H9 (cell line): ENCODE measurements at regions not wholly inside any gene's neighbourhood (a gene's known extent, or its start where the extent isn't known, plus 50 kb on each side); places are given as distances from the start of the nearest gene placed in this dataset.

Experiments
- DNase-seq: peaks from one replicate; pipeline ENCODE4 v3.0.0-alpha.2; 2017
- H2AFZ ChIP-seq: one replicate; pipeline ENCODE4 v1.6.1; 2013; ENCODE audit warnings: mild to moderate bottlenecking, low read length, control low read depth, moderate library complexity
- H2AK5ac ChIP-seq: 2 replicates; pipeline ENCODE4 v1.6.1; 2013; ENCODE audit warnings: low read length, control low read depth, mixed read lengths; ENCODE audit not compliant: insufficient read length
- H2BK120ac ChIP-seq: one replicate; pipeline ENCODE4 v1.6.1; 2013; ENCODE audit warnings: low read depth, mild to moderate bottlenecking, low read length, control low read depth, inconsistent platforms; ENCODE audit not compliant: poor library complexity, severe bottlenecking
- H2BK12ac ChIP-seq: 2 replicates; pipeline ENCODE4 v1.6.1; 2013; ENCODE audit warnings: low read length, control low read depth, mixed read lengths, low read depth; ENCODE audit not compliant: insufficient read length
- H2BK15ac ChIP-seq: 2 replicates; pipeline ENCODE4 v1.6.1; 2013; ENCODE audit warnings: low read depth, low read length, control low read depth
- H2BK20ac ChIP-seq: one replicate; pipeline ENCODE4 v1.6.1; 2013; ENCODE audit warnings: low read depth, mild to moderate bottlenecking, low read length, control low read depth, inconsistent platforms; ENCODE audit not compliant: poor library complexity, severe bottlenecking
- H2BK5ac ChIP-seq: 2 replicates; pipeline ENCODE4 v1.6.1; 2013; ENCODE audit warnings: low read length, control low read depth, mixed read lengths; ENCODE audit not compliant: insufficient read length
- H3K14ac ChIP-seq: 2 replicates; pipeline ENCODE4 v1.6.1; 2013; ENCODE audit warnings: low read length, control low read depth; ENCODE audit not compliant: insufficient read depth
- H3K18ac ChIP-seq: 2 replicates; pipeline ENCODE4 v1.6.1; 2013; ENCODE audit warnings: low read depth, mild to moderate bottlenecking, mixed read lengths, low read length, control low read depth; ENCODE audit not compliant: insufficient read length
- H3K23ac ChIP-seq: 2 replicates; pipeline ENCODE4 v1.6.1; 2013; ENCODE audit warnings: low read length, control low read depth, mixed read lengths, low read depth; ENCODE audit not compliant: insufficient read length
- H3K23me2 ChIP-seq: 2 replicates; pipeline ENCODE4 v1.6.1; 2013; ENCODE audit warnings: low read depth, mild to moderate bottlenecking, mixed read lengths, low read length, control low read depth; ENCODE audit not compliant: insufficient read length, poor library complexity, severe bottlenecking
- H3K27ac ChIP-seq: 2 replicates; pipeline ENCODE4 v1.5.1; 2013; ENCODE audit warnings: low read length, control low read depth, mixed read lengths, low read depth; ENCODE audit not compliant: insufficient read length
- H3K27me3 ChIP-seq: 2 replicates; pipeline ENCODE4 v1.6.1; 2013; ENCODE audit warnings: low read length, control low read depth, inconsistent platforms; ENCODE audit not compliant: insufficient read depth
- H3K4ac ChIP-seq: 2 replicates; pipeline ENCODE4 v1.6.1; 2013; ENCODE audit warnings: low read depth, mild to moderate bottlenecking, control low read depth, inconsistent platforms, low read length, moderate library complexity
- H3K4me1 ChIP-seq: 2 replicates; pipeline ENCODE4 v1.6.1; 2013; ENCODE audit warnings: low read length, control low read depth, inconsistent platforms; ENCODE audit not compliant: insufficient read depth
- H3K4me2 ChIP-seq: 2 replicates; pipeline ENCODE4 v1.6.1; 2013; ENCODE audit warnings: low read length, control low read depth, mixed read lengths; ENCODE audit not compliant: insufficient read length, insufficient read depth
- H3K56ac ChIP-seq: 2 replicates; pipeline ENCODE4 v1.6.1; 2013; ENCODE audit warnings: low read depth, mild to moderate bottlenecking, mixed read lengths, low read length, control low read depth; ENCODE audit not compliant: insufficient read length
- H3K79me1 ChIP-seq: 2 replicates; pipeline ENCODE4 v1.6.1; 2013; ENCODE audit warnings: low read depth, mild to moderate bottlenecking, moderate library complexity, low read length, control low read depth, inconsistent platforms; ENCODE audit not compliant: insufficient read depth, poor library complexity, severe bottlenecking
- H3K79me2 ChIP-seq: 2 replicates; pipeline ENCODE4 v1.6.1; 2013; ENCODE audit warnings: low read length, control low read depth, inconsistent platforms; ENCODE audit not compliant: insufficient read depth
- H3K9ac ChIP-seq: 2 replicates; pipeline ENCODE4 v1.6.1; 2013; ENCODE audit warnings: low read length, control low read depth, mixed read lengths; ENCODE audit not compliant: insufficient read length; ENCODE audit errors: extremely low read depth
- H3K9me3 ChIP-seq: one replicate; pipeline ENCODE4 v1.6.1; 2013; ENCODE audit warnings: low read depth, low read length, inconsistent platforms; ENCODE audit not compliant: control insufficient read depth
- H3T11ph ChIP-seq: one replicate; pipeline ENCODE4 v1.6.1; 2013; ENCODE audit warnings: mild to moderate bottlenecking, low read length, control low read depth, inconsistent platforms
- H4K20me1 ChIP-seq: one replicate; pipeline ENCODE4 v1.6.1; 2013; ENCODE audit not compliant: control insufficient read depth, insufficient read length, insufficient read depth
- H4K5ac ChIP-seq: 2 replicates; pipeline ENCODE4 v1.6.1; 2013; ENCODE audit warnings: low read depth, mild to moderate bottlenecking, mixed read lengths, low read length, control low read depth; ENCODE audit not compliant: insufficient read length
- H4K8ac ChIP-seq: replicated peaks from 2 replicates; pipeline ENCODE4 v1.6.1; 2013; ENCODE audit warnings: low read length, control low read depth, mixed read lengths, low read depth; ENCODE audit not compliant: insufficient read length
- H4K91ac ChIP-seq: 2 replicates; pipeline ENCODE4 v1.6.1; 2013; ENCODE audit warnings: low read depth, mild to moderate bottlenecking, moderate library complexity, mixed read lengths, low read length, control low read depth; ENCODE audit not compliant: insufficient read length
- H3K27ac Mint-ChIP-seq, 3 experiments: 2 replicates in 2 of 3; 3 replicates in 1 of 3; pipeline ENCODE4 v1.8.0; 2020 to 2021; ENCODE audit warnings: mixed read lengths in 3 of 3, mild to moderate bottlenecking in 1 of 3, moderate library complexity in 1 of 3
- H3K27me3 Mint-ChIP-seq: 2 replicates; pipeline ENCODE4 v1.8.0; 2021; ENCODE audit warnings: low read depth, mild to moderate bottlenecking, moderate library complexity, mixed read lengths
- H3K36me3 Mint-ChIP-seq, 3 experiments: 2 replicates in 2 of 3; 3 replicates in 1 of 3; pipeline ENCODE4 v1.8.0; 2020 to 2021; ENCODE audit warnings: low read depth in 3 of 3, mixed read lengths in 3 of 3; ENCODE audit not compliant: insufficient read depth in 1 of 3
- H3K4me1 Mint-ChIP-seq, 2 experiments: 2 replicates each; pipeline ENCODE4 v1.8.0; 2020; ENCODE audit warnings: mixed read lengths in 2 of 2
- H3K4me3 Mint-ChIP-seq, 2 experiments: 2 replicates in 1 of 2; 3 replicates in 1 of 2; pipeline ENCODE4 v1.8.0; 2020 to 2021; ENCODE audit warnings: mild to moderate bottlenecking in 2 of 2, mixed read lengths in 2 of 2, moderate library complexity in 1 of 2
- H3K9me3 Mint-ChIP-seq, 2 experiments: 2 replicates in 1 of 2; 3 replicates in 1 of 2; pipeline ENCODE4 v1.8.0; 2020; ENCODE audit warnings: mild to moderate bottlenecking in 2 of 2, mixed read lengths in 2 of 2, moderate library complexity in 1 of 2
- WGBS: extraction: QIAGEN DNeasy Blood & Tissue Kit; methylation state at CpG from one replicate; pipeline ENCODE4 v1.1.7; 2013; ENCODE audit warnings: missing lambda C conversion rate, low lambda C conversion rate, mixed read lengths; ENCODE audit not compliant: insufficient read length; ENCODE audit errors: extremely low coverage; 5-methylcytosine and 5-hydroxymethylcytosine counted together
- TF ChIP-seq, protein P1 (sequence below): fragments of 200-600 bp; sonication (generic); conservative IDR thresholded peaks from 3 replicates; pipeline ENCODE4 v1.8.0; 2021; ENCODE audit warnings: antibody characterized with exemption, mild to moderate bottlenecking

- Histone ChIP-seq H3K79me1 (no peaks in the 10 kb centered on the region), H4K8ac (no peak overlapping the region), H3K79me2 (no peaks in the 10 kb centered on the region), H4K5ac (no peak overlapping the region), H2AFZ (no peak overlapping the region), H4K91ac (no peak overlapping the region), H3K23ac (no peak overlapping the region), H3K56ac (no peak overlapping the region), H3K4me1 (no peaks in the 10 kb centered on the region), H3K4me2 (no peak overlapping the region), H3K14ac (no peak overlapping the region), H3K27ac (no peak overlapping the region), H3K4ac (no peak overlapping the region), H4K20me1 (no peaks in the 10 kb centered on the region), H3K18ac (no peak overlapping the region), H2BK5ac (no peak overlapping the region), H2AK5ac (no peak overlapping the region), H3T11ph (no peak overlapping the region), H2BK15ac (no peak overlapping the region), H2BK12ac (no peak overlapping the region), H3K27me3 (no peaks in the 10 kb centered on the region), H3K9ac (no peak overlapping the region), H2BK120ac (no peak overlapping the region), H3K23me2 (no peaks in the 10 kb centered on the region), H3K9me3 (no peaks in the 10 kb centered on the region), H2BK20ac (no peak overlapping the region)
- H3K4me1 Mint-ChIP-seq, result peaks cover 5 to 6% of the 10 kb centered on the region in 2 experiments
- H3K4me3 Mint-ChIP-seq, result no peak overlapping the region
- TF ChIP-seq, protein P1, sequence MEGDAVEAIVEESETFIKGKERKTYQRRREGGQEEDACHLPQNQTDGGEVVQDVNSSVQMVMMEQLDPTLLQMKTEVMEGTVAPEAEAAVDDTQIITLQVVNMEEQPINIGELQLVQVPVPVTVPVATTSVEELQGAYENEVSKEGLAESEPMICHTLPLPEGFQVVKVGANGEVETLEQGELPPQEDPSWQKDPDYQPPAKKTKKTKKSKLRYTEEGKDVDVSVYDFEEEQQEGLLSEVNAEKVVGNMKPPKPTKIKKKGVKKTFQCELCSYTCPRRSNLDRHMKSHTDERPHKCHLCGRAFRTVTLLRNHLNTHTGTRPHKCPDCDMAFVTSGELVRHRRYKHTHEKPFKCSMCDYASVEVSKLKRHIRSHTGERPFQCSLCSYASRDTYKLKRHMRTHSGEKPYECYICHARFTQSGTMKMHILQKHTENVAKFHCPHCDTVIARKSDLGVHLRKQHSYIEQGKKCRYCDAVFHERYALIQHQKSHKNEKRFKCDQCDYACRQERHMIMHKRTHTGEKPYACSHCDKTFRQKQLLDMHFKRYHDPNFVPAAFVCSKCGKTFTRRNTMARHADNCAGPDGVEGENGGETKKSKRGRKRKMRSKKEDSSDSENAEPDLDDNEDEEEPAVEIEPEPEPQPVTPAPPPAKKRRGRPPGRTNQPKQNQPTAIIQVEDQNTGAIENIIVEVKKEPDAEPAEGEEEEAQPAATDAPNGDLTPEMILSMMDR, result no peak
- no CpG with 5 or more reads among the region's 7 CpGs for WGBS
- no peaks in the 10 kb centered on the region for H3K27me3 Mint-ChIP-seq
- H3K36me3 Mint-ChIP-seq, result no peaks in the 10 kb centered on the region
- no peaks in the 10 kb centered on the region for H3K9me3 Mint-ChIP-seq
- H3K27ac Mint-ChIP-seq, result no peak overlapping the region; a peak in 1 of 7 replicates
- no peak for DNase-seq
These were observed 197.8 kb downstream of the CWF19L2 start for GRCh38 chr11:107259811-107260221.
